Activated naive CD8-positive, alpha-beta T cell (primary cell): ENCODE measurements at regions not wholly inside any gene's neighbourhood (a gene's known extent, or its start where the extent isn't known, plus 50 kb on each side); places are given as distances from the start of the nearest gene placed in this dataset.
"Not testable (repeated sequence)": the region's sequence is repeated elsewhere in the genome, so short reads cannot be mapped to it uniquely, and the experiment has no call there.

Experiments used
- H3K27ac Mint-ChIP-seq: one replicate; pipeline ENCODE4 v1.8.0; 2021; ENCODE audit warnings: mixed read lengths
- H3K27me3 Mint-ChIP-seq: one replicate; pipeline ENCODE4 v1.8.0; 2021; ENCODE audit warnings: mixed read lengths
- H3K36me3 Mint-ChIP-seq: one replicate; pipeline ENCODE4 v1.8.0; 2021; ENCODE audit warnings: mixed read lengths
- H3K4me1 Mint-ChIP-seq: one replicate; pipeline ENCODE4 v1.8.0; 2021; ENCODE audit warnings: low read depth, mixed read lengths
- H3K4me3 Mint-ChIP-seq: one replicate; pipeline ENCODE4 v1.8.0; 2021; ENCODE audit warnings: mild to moderate bottlenecking, mixed read lengths
- H3K9me3 Mint-ChIP-seq: one replicate; pipeline ENCODE4 v1.8.0; 2021; ENCODE audit warnings: low read depth, mixed read lengths

GRCh38 chr1:29599826-29600225 is 363.5 kb downstream of the PTPRU start:
- Mint-ChIP-seq H3K9me3 (no peaks in the 10 kb centered on the region), H3K4me3 (no peak overlapping the region), H3K27ac (no peak overlapping the region), H3K4me1 (no peaks in the 10 kb centered on the region), H3K36me3 (no peaks in the 10 kb centered on the region), H3K27me3 (no peaks in the 10 kb centered on the region)

- Mint-ChIP-seq H3K27ac (no peak overlapping the region), H3K4me1 (no peaks in the 10 kb centered on the region), H3K9me3 (no peaks in the 10 kb centered on the region), H3K27me3 (no peaks in the 10 kb centered on the region), H3K36me3 (no peaks in the 10 kb centered on the region), H3K4me3 (no peak overlapping the region)
Observed at GRCh38 chr1:29599071-29599470, 362.7 kb downstream of the PTPRU start.

GRCh38 chr1:29597861-29598260 is 361.5 kb downstream of the PTPRU start:
- Mint-ChIP-seq H3K4me3 (no peak overlapping the region), H3K27me3 (no peaks in the 10 kb centered on the region), H3K36me3 (no peaks in the 10 kb centered on the region), H3K4me1 (no peaks in the 10 kb centered on the region), H3K27ac (no peak overlapping the region), H3K9me3 (no peaks in the 10 kb centered on the region)

GRCh38 chr1:29593601-29594382 is 357.5 kb downstream of the PTPRU start:
- Mint-ChIP-seq H3K27me3 (no peaks in the 10 kb centered on the region), H3K36me3 (no peaks in the 10 kb centered on the region), H3K9me3 (no peaks in the 10 kb centered on the region), H3K4me3 (no peak overlapping the region), H3K4me1 (no peaks in the 10 kb centered on the region), H3K27ac (no peak overlapping the region)

GRCh38 chr1:29592731-29593130 is 356.4 kb downstream of the PTPRU start:
- H3K4me3 Mint-ChIP-seq = no peak overlapping the region
- H3K4me1 Mint-ChIP-seq = no peaks in the 10 kb centered on the region
- H3K9me3 Mint-ChIP-seq = no peaks in the 10 kb centered on the region

GRCh38 chr1:29592261-29592615 is 355.9 kb downstream of the PTPRU start:
- peaks cover under 1% of the 10 kb centered on the region for H3K9me3 Mint-ChIP-seq
- no peaks in the 10 kb centered on the region for H3K4me1 Mint-ChIP-seq
- no peak overlapping the region for H3K27ac Mint-ChIP-seq
- H3K4me3 Mint-ChIP-seq = no peak overlapping the region
- no peaks in the 10 kb centered on the region for H3K36me3 Mint-ChIP-seq
- H3K27me3 Mint-ChIP-seq = peaks cover 2% of the 10 kb centered on the region

More at GRCh38 chr1:29592731-29593130, 356.4 kb downstream of the PTPRU start:
- H3K27me3 Mint-ChIP-seq = no peaks in the 10 kb centered on the region
- no peak overlapping the region for H3K27ac Mint-ChIP-seq
- no peaks in the 10 kb centered on the region for H3K36me3 Mint-ChIP-seq

- Mint-ChIP-seq H3K9me3 (peaks cover 5% of the 10 kb centered on the region), H3K36me3 (no peaks in the 10 kb centered on the region), H3K27ac (no peak overlapping the region), H3K27me3 (peaks cover 5% of the 10 kb centered on the region), H3K4me3 (no peak overlapping the region), H3K4me1 (no peaks in the 10 kb centered on the region)
Observed at GRCh38 chr1:29591601-29592260, 355.4 kb downstream of the PTPRU start.

GRCh38 chr1:29590583-29591565 is 354.6 kb downstream of the PTPRU start:
- Mint-ChIP-seq H3K27ac (no peak overlapping the region), H3K27me3 (peaks cover 5% of the 10 kb centered on the region), H3K4me3 (no peak overlapping the region), H3K9me3 (peaks cover 8% of the 10 kb centered on the region), H3K4me1 (no peaks in the 10 kb centered on the region), H3K36me3 (no peaks in the 10 kb centered on the region)

- not testable (repeated sequence) for H3K4me3 Mint-ChIP-seq, H3K4me1 Mint-ChIP-seq, H3K27me3 Mint-ChIP-seq, H3K27ac Mint-ChIP-seq, H3K9me3 Mint-ChIP-seq, H3K36me3 Mint-ChIP-seq
Observed at GRCh38 chr1:29589716-29590115, 353.4 kb downstream of the PTPRU start.

GRCh38 chr1:29586991-29587745 is 350.8 kb downstream of the PTPRU start:
- Mint-ChIP-seq H3K27me3 (peaks cover 11% of the 10 kb centered on the region), H3K4me1 (no peaks in the 10 kb centered on the region), H3K4me3 (no peak overlapping the region), H3K36me3 (no peaks in the 10 kb centered on the region), H3K27ac (no peak overlapping the region), H3K9me3 (peaks cover 8% of the 10 kb centered on the region)

- Mint-ChIP-seq H3K27ac (no peak overlapping the region), H3K36me3 (no peaks in the 10 kb centered on the region), H3K4me1 (no peaks in the 10 kb centered on the region), H3K9me3 (peaks cover 8% of the 10 kb centered on the region), H3K27me3 (peaks cover 11% of the 10 kb centered on the region), H3K4me3 (no peak overlapping the region)
Observed at GRCh38 chr1:29586215-29586614, 349.9 kb downstream of the PTPRU start.

GRCh38 chr1:29585656-29586055 is 349.3 kb downstream of the PTPRU start:
- H3K9me3 Mint-ChIP-seq = peaks cover 8% of the 10 kb centered on the region
- H3K27me3 Mint-ChIP-seq = peaks cover 11% of the 10 kb centered on the region
- no peak overlapping the region for H3K27ac Mint-ChIP-seq
- H3K4me1 Mint-ChIP-seq = no peaks in the 10 kb centered on the region
- H3K36me3 Mint-ChIP-seq = no peaks in the 10 kb centered on the region
- no peak overlapping the region for H3K4me3 Mint-ChIP-seq

GRCh38 chr1:29585201-29585600 is 348.9 kb downstream of the PTPRU start:
- Mint-ChIP-seq H3K4me3 (no peak overlapping the region), H3K9me3 (peaks cover 8% of the 10 kb centered on the region), H3K4me1 (no peaks in the 10 kb centered on the region), H3K27me3 (peaks cover 11% of the 10 kb centered on the region), H3K27ac (no peak overlapping the region), H3K36me3 (no peaks in the 10 kb centered on the region)

- Mint-ChIP-seq H3K4me1 (no peaks in the 10 kb centered on the region), H3K9me3 (peaks cover 8% of the 10 kb centered on the region), H3K27ac (no peak overlapping the region), H3K27me3 (peaks cover 11% of the 10 kb centered on the region), H3K4me3 (no peak overlapping the region), H3K36me3 (no peaks in the 10 kb centered on the region)
Observed at GRCh38 chr1:29584776-29585175, 348.5 kb downstream of the PTPRU start.
